IMR-90 (cell line): ENCODE measurements at regions not wholly inside any gene's neighbourhood (a gene's known extent, or its start where the extent isn't known, plus 50 kb on each side); places are given as distances from the start of the nearest gene placed in this dataset.

Experiments used
- ATAC-seq: fragments of 200-7000 bp; cut with Tn5 transposase; 2 replicates; pipeline ENCODE4 v1.9.1; 2020; ENCODE audit warnings: low read depth, mild to moderate bottlenecking, moderate library complexity
- BruUV-seq: library from RNA; stranded (reverse); fragments of 400-500 nt; replicated peaks from 2 replicates; lab custom pipeline; 2021; lab: Mats Ljungman, UMichigan
- CTCF ChIA-PET: fragments of 300-600 bp; formaldehyde crosslinking; extraction: SDS; loops from one replicate; lab custom pipeline; 2021; ENCODE audit warnings: antibody characterized with exemption; lab: Yijun Ruan, JAX
- POLR2A ChIA-PET: fragments of 300-600 bp; sonication (Branson Sonifier 250); formaldehyde crosslinking; loops from one replicate; lab custom pipeline; 2022; ENCODE audit warnings: antibody characterized with exemption; ENCODE audit not compliant: unreplicated experiment; lab: Charles Lee
- DNase-seq: peaks from one replicate; pipeline ENCODE4 v3.0.0; 2013
- H2AFZ ChIP-seq: replicated peaks from 2 replicates; pipeline ENCODE3; 2013; ENCODE audit warnings: low read length, mild to moderate bottlenecking; ENCODE audit not compliant: poor library complexity
- H2AK5ac ChIP-seq: 2 replicates; pipeline ENCODE4 v1.6.1; 2013; ENCODE audit warnings: low read depth, low read length, inconsistent platforms
- H2AK9ac ChIP-seq: replicated peaks from 2 replicates; pipeline ENCODE3; 2013; ENCODE audit warnings: mild to moderate bottlenecking, low read depth, low read length, moderate library complexity; ENCODE audit not compliant: poor library complexity
- H2BK120ac ChIP-seq: 2 replicates; pipeline ENCODE4 v1.6.1; 2013; ENCODE audit warnings: low read depth, low read length, inconsistent platforms
- H2BK15ac ChIP-seq: 3 replicates; pipeline ENCODE4 v1.6.1; 2013; ENCODE audit warnings: low read depth, low read length, inconsistent platforms
- H2BK20ac ChIP-seq: 2 replicates; pipeline ENCODE4 v1.6.1; 2013; ENCODE audit warnings: low read depth, mild to moderate bottlenecking, inconsistent platforms, low read length, moderate library complexity
- H2BK5ac ChIP-seq: 2 replicates; pipeline ENCODE4 v1.6.1; 2013; ENCODE audit warnings: mild to moderate bottlenecking, low read depth, low read length, inconsistent platforms; ENCODE audit not compliant: poor library complexity, severe bottlenecking
- H3K14ac ChIP-seq: replicated peaks from 2 replicates; pipeline ENCODE4 v1.6.1; 2013; ENCODE audit warnings: low read depth, low read length, inconsistent platforms
- H3K18ac ChIP-seq: 2 replicates; pipeline ENCODE4 v1.6.1; 2013; ENCODE audit warnings: low read depth, low read length, control low read depth
- H3K23ac ChIP-seq: 2 replicates; pipeline ENCODE4 v1.6.1; 2013; ENCODE audit warnings: low read depth, low read length, inconsistent platforms
- H3K27ac ChIP-seq: 2 replicates; pipeline ENCODE4 v1.5.1; 2013; ENCODE audit warnings: mild to moderate bottlenecking, control low read depth, low read length; ENCODE audit not compliant: insufficient read depth
- H3K27me3 ChIP-seq: 2 replicates; pipeline ENCODE4 v1.6.1; 2013; ENCODE audit warnings: low read length; ENCODE audit not compliant: control insufficient read depth, insufficient read depth
- H3K36me3 ChIP-seq: 2 replicates; pipeline ENCODE4 v1.6.1; 2013; ENCODE audit warnings: low read length, mixed read lengths; ENCODE audit not compliant: control insufficient read depth, insufficient read depth
- H3K4ac ChIP-seq: 2 replicates; pipeline ENCODE4 v1.6.1; 2013; ENCODE audit warnings: low read depth, low read length, inconsistent platforms
- H3K4me1 ChIP-seq: 2 replicates; pipeline ENCODE4 v1.6.1; 2013; ENCODE audit warnings: low read length, mixed read lengths; ENCODE audit not compliant: control insufficient read depth, insufficient read depth
- H3K4me2 ChIP-seq: 2 replicates; pipeline ENCODE4 v1.6.1; 2013; ENCODE audit warnings: low read depth, mild to moderate bottlenecking, control low read depth, low read length, moderate library complexity
- H3K4me3 ChIP-seq: 2 replicates; pipeline ENCODE4 v1.5.1; 2013; ENCODE audit warnings: low read depth, mild to moderate bottlenecking, control low read depth, low read length, moderate library complexity; ENCODE audit not compliant: insufficient read depth
- H3K56ac ChIP-seq: 2 replicates; pipeline ENCODE4 v1.6.1; 2013; ENCODE audit warnings: low read length, inconsistent platforms; ENCODE audit not compliant: insufficient read depth; ENCODE audit errors: extremely low read depth
- H3K79me1 ChIP-seq, 2 experiments: 2 replicates each; pipeline ENCODE4 v1.6.1; 2013; ENCODE audit warnings: low read length in 2 of 2, inconsistent platforms in 1 of 2, low read depth in 1 of 2
- H3K9ac ChIP-seq: 2 replicates; pipeline ENCODE4 v1.6.1; 2013; ENCODE audit warnings: low read depth, low read length, control low read depth
- H3K9me1 ChIP-seq: 2 replicates; pipeline ENCODE4 v1.6.1; 2013; ENCODE audit warnings: low read length, inconsistent platforms; ENCODE audit not compliant: insufficient read depth
- H3K9me3 ChIP-seq: 2 replicates; pipeline ENCODE4 v1.6.1; 2013; ENCODE audit warnings: low read length; ENCODE audit not compliant: control insufficient read depth, insufficient read depth
- H4K20me1 ChIP-seq: 2 replicates; pipeline ENCODE4 v1.6.1; 2013; ENCODE audit warnings: low read length, inconsistent platforms; ENCODE audit not compliant: insufficient read depth
- H4K5ac ChIP-seq: 2 replicates; pipeline ENCODE4 v1.6.1; 2013; ENCODE audit warnings: mild to moderate bottlenecking, low read depth, low read length, control low read depth
- H4K8ac ChIP-seq, 2 experiments: 2 replicates each; pipeline ENCODE4 v1.6.1; 2013; ENCODE audit warnings: low read depth in 2 of 2, low read length in 2 of 2, control low read depth in 1 of 2, inconsistent platforms in 1 of 2
- H4K91ac ChIP-seq: 2 replicates; pipeline ENCODE4 v1.6.1; 2013; ENCODE audit warnings: low read depth, low read length, inconsistent platforms; ENCODE audit not compliant: insufficient read depth
- CEBPB ChIP-seq: IDR thresholded peaks from 2 replicates; pipeline ENCODE4 v1.6.1; 2012; ENCODE audit warnings: low read depth, low read length, improper control_type of control experiment
- FOS ChIP-seq: fragments of 150-350 bp; IDR thresholded peaks from 2 replicates; pipeline ENCODE4 v1.6.1; 2016; ENCODE audit warnings: low read depth, low read length
- RFX5 ChIP-seq: IDR thresholded peaks from 2 replicates; pipeline ENCODE4 v1.8.0; 2012; ENCODE audit warnings: low read depth, mild to moderate bottlenecking, low read length, moderate library complexity
- WGBS, 2 experiments: methylation state at CpG; one replicate each; pipeline versions ENCODE4 v1.1.5 to v1.1.7; 2013; ENCODE audit warnings: missing lambda C conversion rate in 2 of 2; ENCODE audit not compliant: insufficient read length in 1 of 2; ENCODE audit errors: extremely low coverage in 2 of 2; 5-methylcytosine and 5-hydroxymethylcytosine counted together
- dilution Hi-C: fragments of 300-500 bp; cut with HindIII; formaldehyde crosslinking; loops from one replicate; pipeline ENCODE4 v1.14.3; 2018; ENCODE audit warnings: low sequenced_read_pairs; ENCODE audit not compliant: unreplicated experiment
- in situ Hi-C: fragments of 300-500 bp; cut with MboI; formaldehyde crosslinking; loops from 3 replicates; pipeline ENCODE4 v1.14.3; 2019; ENCODE audit warnings: low sequenced_read_pairs, inconsistent platforms, mixed read lengths
- intact Hi-C: fragments of 100-400 bp; cut with micrococcal nuclease; formaldehyde crosslinking; loops from 2 replicates; pipeline ENCODE4 v1.10.0; 2022
- TF ChIP-seq, protein P1 (sequence below): fragments of 150-350 bp; IDR thresholded peaks from 2 replicates; pipeline ENCODE4 v1.6.1; 2016; ENCODE audit warnings: low read depth, mild to moderate bottlenecking, low read length, moderate library complexity, borderline replicate concordance

DNA sequence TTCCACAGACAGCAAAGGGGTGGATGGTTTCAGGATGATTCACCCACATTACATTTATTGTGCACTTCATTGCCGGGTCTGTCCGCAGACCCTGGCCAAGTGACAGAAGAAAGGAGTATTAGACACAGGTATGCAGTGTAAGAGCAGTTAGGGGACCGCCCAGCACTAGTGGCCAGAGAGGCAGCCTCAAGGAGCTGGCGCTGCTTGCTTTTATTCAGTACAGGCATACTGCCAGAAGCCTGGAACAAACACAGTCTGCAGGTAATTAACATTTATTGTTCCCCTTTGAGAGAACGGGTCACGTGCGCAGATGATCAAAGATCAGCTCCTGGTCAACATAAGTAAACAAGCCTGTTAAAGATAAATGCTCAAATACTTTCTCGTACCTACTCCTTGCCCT is 1639.0 kb upstream of the IGFBP7 start:
- Histone ChIP-seq H2AFZ (no peak overlapping the region), H3K79me1 (no peaks in the 10 kb centered on the region), H3K18ac (no peak overlapping the region), H4K5ac (no peak overlapping the region), H2BK15ac (no peak overlapping the region), H3K14ac (no peak overlapping the region), H3K4me3 (no peak overlapping the region), H2AK9ac (no peak overlapping the region), H3K9me3 (no peaks in the 10 kb centered on the region), H4K8ac (no peak overlapping the region), H3K27me3 (no peaks in the 10 kb centered on the region), H3K4me1 (no peaks in the 10 kb centered on the region), H3K4ac (no peak overlapping the region), H2BK20ac (no peak overlapping the region), H2BK120ac (no peak overlapping the region), H3K23ac (no peak overlapping the region), H3K27ac (no peak overlapping the region), H2AK5ac (no peak overlapping the region), H2BK5ac (no peak overlapping the region), H3K9ac (no peak overlapping the region), H3K4me2 (no peak overlapping the region), H3K56ac (no peak overlapping the region), H3K36me3 (no peaks in the 10 kb centered on the region), H4K91ac (no peak overlapping the region), H3K9me1 (no peaks in the 10 kb centered on the region), H4K20me1 (no peaks in the 10 kb centered on the region)
- in situ Hi-C loops (no loop called here), intact Hi-C loops (no loop called here), dilution Hi-C loops (no loop called here)
- WGBS, 2 experiments, result no CpG with 5 or more reads among the region's 8 CpGs
- DNase-seq (no peak), ATAC-seq (no peak)
- TF ChIP-seq, protein P1, sequence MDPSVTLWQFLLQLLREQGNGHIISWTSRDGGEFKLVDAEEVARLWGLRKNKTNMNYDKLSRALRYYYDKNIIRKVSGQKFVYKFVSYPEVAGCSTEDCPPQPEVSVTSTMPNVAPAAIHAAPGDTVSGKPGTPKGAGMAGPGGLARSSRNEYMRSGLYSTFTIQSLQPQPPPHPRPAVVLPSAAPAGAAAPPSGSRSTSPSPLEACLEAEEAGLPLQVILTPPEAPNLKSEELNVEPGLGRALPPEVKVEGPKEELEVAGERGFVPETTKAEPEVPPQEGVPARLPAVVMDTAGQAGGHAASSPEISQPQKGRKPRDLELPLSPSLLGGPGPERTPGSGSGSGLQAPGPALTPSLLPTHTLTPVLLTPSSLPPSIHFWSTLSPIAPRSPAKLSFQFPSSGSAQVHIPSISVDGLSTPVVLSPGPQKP, result no peak
- TF ChIP-seq CEBPB, result no peak
- TF ChIP-seq RFX5, result no peak
- no peak for TF ChIP-seq FOS
- no TSS peak for BruUV-seq
- ChIA-PET CTCF (no interaction called here), POLR2A (no interaction called here)
